Bronchial epithelial cell (primary cell): ENCODE measurements at regions not wholly inside any gene's neighbourhood (a gene's known extent, or its start where the extent isn't known, plus 50 kb on each side); places are given as distances from the start of the nearest gene placed in this dataset.

Experiments used
- DNase-seq: peaks from one replicate; pipeline ENCODE4 v3.0.0-alpha.2; 2010; ENCODE audit warnings: low read depth
- FAIRE-seq: peaks from 2 replicates; lab custom pipeline; 2011; peaks lifted over from hg19 to GRCh38; lab: Jason Lieb, UNC
- H3K27me3 ChIP-seq: 2 replicates; pipeline ENCODE4 v1.5.1; 2011; ENCODE audit warnings: low read length; ENCODE audit not compliant: control insufficient read depth, insufficient read depth
- H3K36me3 ChIP-seq: 2 replicates; pipeline ENCODE4 v1.5.1; 2011; ENCODE audit warnings: low read length; ENCODE audit not compliant: control insufficient read depth, insufficient read depth
- H3K4me3 ChIP-seq: 2 replicates; pipeline ENCODE4 v1.5.1; 2011; ENCODE audit warnings: mild to moderate bottlenecking, low read depth, low read length, control low read depth
- TF ChIP-seq, protein P1 (sequence below): IDR thresholded peaks from 2 replicates; pipeline ENCODE4 v1.5.1; 2011; ENCODE audit warnings: mild to moderate bottlenecking, moderate library complexity, low read length, control low read depth, inconsistent platforms; ENCODE audit not compliant: insufficient read depth, severe bottlenecking

DNA sequence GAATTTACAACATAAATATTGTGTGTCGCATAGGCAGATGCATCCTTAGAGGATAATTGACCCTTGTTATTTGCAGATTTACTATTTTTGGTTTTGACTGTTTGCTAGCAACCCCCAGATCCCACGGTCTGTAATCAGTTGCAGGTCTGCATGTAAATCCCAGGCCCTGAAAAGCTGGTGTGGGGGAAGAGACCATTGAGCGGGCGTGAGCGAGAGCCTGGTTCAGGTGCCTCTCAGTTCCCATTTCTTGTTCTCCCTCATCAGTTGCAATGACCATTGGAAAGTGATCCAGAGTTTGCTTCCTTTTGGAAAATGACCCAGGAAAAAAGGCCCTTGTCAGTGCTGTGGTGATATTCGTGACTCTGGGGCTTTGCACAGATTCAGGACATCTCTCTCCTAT is 238.9 kb downstream of the UACA start:
- H3K27me3 ChIP-seq, result peaks cover 10% of the 10 kb centered on the region
- no peak overlapping the region for H3K4me3 ChIP-seq
- DNase-seq (no peak), FAIRE-seq (no peak)
- TF ChIP-seq, protein P1, sequence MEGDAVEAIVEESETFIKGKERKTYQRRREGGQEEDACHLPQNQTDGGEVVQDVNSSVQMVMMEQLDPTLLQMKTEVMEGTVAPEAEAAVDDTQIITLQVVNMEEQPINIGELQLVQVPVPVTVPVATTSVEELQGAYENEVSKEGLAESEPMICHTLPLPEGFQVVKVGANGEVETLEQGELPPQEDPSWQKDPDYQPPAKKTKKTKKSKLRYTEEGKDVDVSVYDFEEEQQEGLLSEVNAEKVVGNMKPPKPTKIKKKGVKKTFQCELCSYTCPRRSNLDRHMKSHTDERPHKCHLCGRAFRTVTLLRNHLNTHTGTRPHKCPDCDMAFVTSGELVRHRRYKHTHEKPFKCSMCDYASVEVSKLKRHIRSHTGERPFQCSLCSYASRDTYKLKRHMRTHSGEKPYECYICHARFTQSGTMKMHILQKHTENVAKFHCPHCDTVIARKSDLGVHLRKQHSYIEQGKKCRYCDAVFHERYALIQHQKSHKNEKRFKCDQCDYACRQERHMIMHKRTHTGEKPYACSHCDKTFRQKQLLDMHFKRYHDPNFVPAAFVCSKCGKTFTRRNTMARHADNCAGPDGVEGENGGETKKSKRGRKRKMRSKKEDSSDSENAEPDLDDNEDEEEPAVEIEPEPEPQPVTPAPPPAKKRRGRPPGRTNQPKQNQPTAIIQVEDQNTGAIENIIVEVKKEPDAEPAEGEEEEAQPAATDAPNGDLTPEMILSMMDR, result no peak
- no peaks in the 10 kb centered on the region for H3K36me3 ChIP-seq

DNA sequence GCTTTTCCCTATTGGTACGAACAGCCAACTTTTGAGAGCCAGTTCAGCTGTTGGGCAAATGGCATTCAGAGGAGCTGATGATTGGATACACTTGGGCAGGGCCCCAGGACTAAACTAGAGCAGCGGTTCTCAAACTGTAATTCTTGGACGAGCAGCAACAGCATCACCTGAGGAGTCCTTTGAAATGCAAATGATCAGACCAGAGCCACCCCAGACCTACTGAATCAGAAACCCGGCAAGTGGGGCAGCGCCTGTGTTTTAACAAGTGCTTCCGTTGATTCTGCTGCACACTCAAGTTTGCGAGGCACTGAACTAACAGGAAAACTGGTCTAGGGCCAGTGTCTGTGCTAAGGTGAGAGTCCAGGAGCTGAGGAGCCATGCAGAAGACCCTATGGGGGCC is 239.7 kb downstream of the UACA start:
- TF ChIP-seq, protein P1, result no peak
- FAIRE-seq (no peak), DNase-seq (no peak)
- H3K27me3 ChIP-seq, result peaks cover 16% of the 10 kb centered on the region
- H3K36me3 ChIP-seq, result no peaks in the 10 kb centered on the region
- H3K4me3 ChIP-seq, result no peak overlapping the region

DNA sequence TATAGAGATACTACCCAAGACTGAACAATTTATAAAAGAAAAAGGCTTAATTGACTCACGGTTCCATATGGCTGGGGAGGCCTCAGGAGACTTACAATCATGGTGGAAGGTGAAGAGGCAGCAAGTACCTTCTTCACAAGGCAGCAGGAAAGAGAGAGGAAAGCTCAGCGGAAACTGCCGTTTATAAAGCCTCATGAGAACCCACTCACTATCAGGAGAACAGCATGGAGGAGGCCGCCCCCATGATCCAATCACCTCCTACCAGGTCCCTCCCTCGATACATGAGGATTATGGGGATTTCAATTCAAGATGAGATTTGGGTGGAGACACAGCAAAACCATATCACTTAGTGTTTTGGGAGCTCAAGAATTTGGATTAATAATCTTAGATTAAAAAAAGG is 240.2 kb downstream of the UACA start:
- FAIRE-seq (no peak), DNase-seq (no peak)
- TF ChIP-seq, protein P1, result no peak
- Histone ChIP-seq H3K27me3 (peaks cover 19% of the 10 kb centered on the region), H3K4me3 (no peak overlapping the region), H3K36me3 (no peaks in the 10 kb centered on the region)

GRCh38 chr15:70522323-70522966 is 240.9 kb downstream of the UACA start:
- TF ChIP-seq, protein P1, result no peak
- peaks cover 22% of the 10 kb centered on the region for H3K27me3 ChIP-seq
- no peak for FAIRE-seq
- H3K4me3 ChIP-seq, result no peak overlapping the region
- no peak for DNase-seq
- no peaks in the 10 kb centered on the region for H3K36me3 ChIP-seq

GRCh38 chr15:70521576-70522322 is 241.6 kb downstream of the UACA start:
- FAIRE-seq (no peak), DNase-seq (no peak)
- peaks cover 24% of the 10 kb centered on the region for H3K27me3 ChIP-seq
- no peaks in the 10 kb centered on the region for H3K36me3 ChIP-seq
- TF ChIP-seq, protein P1, result no peak
- no peak overlapping the region for H3K4me3 ChIP-seq
